ENCODE measurements at regions not wholly inside any gene's neighbourhood (a gene's known extent, or its start where the extent isn't known, plus 50 kb on each side); places are given as distances from the start of the nearest gene placed in this dataset.

DNA sequence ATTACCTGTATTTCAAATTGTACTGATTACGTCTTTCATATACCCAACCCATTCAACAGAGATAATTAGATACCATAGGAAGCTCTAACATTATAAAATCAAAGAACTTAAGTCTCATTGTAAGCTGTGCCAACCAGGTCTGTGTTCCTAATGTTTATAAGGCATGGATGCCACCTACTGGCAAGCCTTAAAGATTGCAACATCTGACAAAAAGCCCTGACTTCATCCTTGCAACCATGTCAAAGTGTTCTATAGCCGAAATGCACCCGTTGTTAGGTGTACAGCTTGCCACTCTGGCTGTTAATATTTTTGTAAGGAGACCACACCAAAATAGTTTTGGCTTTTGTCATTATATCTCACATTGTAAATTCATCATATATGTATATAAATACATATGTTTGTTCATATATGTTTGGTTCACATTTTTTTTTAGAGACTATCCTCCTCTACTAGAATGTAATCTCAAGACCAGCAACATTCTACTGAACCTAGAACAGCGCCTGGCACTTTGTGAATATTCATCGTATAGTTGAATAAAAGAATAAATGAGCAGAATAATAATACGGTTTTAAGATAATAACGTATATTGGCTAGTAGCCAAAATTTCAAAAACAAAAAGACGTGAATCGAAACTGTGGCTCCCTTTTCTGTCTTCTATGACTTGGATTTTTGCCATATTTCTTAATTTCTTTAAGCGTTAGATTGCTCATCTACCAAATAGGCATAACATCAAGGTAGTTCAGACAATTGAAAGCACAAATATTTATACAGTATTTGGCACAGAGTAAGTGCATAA is 258.1 kb downstream of the TBL1XR1 start (continued):
- TF ChIP-seq ZNF347 (CRISPR knock-in tag; IDR thresholded peaks at IDR 0.05; ENCODE audit: low read depth) (no peak), RAD21 (CRISPR knock-in tag; conservative IDR thresholded peaks at IDR 0.05 in 1 of 2, IDR thresholded peaks at IDR 0.05 in 1 of 2) (peak; percentile 78 to 89), ATF7 (IDR thresholded peaks at IDR 0.05) (peak; percentile 12; the same call in 1 of the 2 replicates), ZC3H8 (IDR thresholded peaks at IDR 0.05) (no peak), PHTF2 (CRISPR knock-in tag; IDR thresholded peaks at IDR 0.05) (no peak), ZFP1 (CRISPR knock-in tag; IDR thresholded peaks at IDR 0.05) (no peak), CEBPB (tag; IDR thresholded peaks at IDR 0.05) (peak; percentile 92), TCF7L2 (IDR thresholded peaks at IDR 0.05; ENCODE audit: low read depth, low read length) (no peak), ELF2 (CRISPR knock-in tag; IDR thresholded peaks at IDR 0.05) (no peak), HNRNPUL1 (IDR thresholded peaks at IDR 0.05; ENCODE audit: low read length) (no peak)
- TF ChIP-seq, protein P1, sequence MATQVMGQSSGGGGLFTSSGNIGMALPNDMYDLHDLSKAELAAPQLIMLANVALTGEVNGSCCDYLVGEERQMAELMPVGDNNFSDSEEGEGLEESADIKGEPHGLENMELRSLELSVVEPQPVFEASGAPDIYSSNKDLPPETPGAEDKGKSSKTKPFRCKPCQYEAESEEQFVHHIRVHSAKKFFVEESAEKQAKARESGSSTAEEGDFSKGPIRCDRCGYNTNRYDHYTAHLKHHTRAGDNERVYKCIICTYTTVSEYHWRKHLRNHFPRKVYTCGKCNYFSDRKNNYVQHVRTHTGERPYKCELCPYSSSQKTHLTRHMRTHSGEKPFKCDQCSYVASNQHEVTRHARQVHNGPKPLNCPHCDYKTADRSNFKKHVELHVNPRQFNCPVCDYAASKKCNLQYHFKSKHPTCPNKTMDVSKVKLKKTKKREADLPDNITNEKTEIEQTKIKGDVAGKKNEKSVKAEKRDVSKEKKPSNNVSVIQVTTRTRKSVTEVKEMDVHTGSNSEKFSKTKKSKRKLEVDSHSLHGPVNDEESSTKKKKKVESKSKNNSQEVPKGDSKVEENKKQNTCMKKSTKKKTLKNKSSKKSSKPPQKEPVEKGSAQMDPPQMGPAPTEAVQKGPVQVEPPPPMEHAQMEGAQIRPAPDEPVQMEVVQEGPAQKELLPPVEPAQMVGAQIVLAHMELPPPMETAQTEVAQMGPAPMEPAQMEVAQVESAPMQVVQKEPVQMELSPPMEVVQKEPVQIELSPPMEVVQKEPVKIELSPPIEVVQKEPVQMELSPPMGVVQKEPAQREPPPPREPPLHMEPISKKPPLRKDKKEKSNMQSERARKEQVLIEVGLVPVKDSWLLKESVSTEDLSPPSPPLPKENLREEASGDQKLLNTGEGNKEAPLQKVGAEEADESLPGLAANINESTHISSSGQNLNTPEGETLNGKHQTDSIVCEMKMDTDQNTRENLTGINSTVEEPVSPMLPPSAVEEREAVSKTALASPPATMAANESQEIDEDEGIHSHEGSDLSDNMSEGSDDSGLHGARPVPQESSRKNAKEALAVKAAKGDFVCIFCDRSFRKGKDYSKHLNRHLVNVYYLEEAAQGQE (IDR thresholded peaks at IDR 0.05; ENCODE audit: borderline replicate concordance) = peak; percentile 69; the same call in 1 of the 2 replicates
- TF ChIP-seq, protein P1 (CRISPR knock-in tag; IDR thresholded peaks at IDR 0.05; ENCODE audit: low read depth) = no peak
- TF ChIP-seq, protein P2, sequence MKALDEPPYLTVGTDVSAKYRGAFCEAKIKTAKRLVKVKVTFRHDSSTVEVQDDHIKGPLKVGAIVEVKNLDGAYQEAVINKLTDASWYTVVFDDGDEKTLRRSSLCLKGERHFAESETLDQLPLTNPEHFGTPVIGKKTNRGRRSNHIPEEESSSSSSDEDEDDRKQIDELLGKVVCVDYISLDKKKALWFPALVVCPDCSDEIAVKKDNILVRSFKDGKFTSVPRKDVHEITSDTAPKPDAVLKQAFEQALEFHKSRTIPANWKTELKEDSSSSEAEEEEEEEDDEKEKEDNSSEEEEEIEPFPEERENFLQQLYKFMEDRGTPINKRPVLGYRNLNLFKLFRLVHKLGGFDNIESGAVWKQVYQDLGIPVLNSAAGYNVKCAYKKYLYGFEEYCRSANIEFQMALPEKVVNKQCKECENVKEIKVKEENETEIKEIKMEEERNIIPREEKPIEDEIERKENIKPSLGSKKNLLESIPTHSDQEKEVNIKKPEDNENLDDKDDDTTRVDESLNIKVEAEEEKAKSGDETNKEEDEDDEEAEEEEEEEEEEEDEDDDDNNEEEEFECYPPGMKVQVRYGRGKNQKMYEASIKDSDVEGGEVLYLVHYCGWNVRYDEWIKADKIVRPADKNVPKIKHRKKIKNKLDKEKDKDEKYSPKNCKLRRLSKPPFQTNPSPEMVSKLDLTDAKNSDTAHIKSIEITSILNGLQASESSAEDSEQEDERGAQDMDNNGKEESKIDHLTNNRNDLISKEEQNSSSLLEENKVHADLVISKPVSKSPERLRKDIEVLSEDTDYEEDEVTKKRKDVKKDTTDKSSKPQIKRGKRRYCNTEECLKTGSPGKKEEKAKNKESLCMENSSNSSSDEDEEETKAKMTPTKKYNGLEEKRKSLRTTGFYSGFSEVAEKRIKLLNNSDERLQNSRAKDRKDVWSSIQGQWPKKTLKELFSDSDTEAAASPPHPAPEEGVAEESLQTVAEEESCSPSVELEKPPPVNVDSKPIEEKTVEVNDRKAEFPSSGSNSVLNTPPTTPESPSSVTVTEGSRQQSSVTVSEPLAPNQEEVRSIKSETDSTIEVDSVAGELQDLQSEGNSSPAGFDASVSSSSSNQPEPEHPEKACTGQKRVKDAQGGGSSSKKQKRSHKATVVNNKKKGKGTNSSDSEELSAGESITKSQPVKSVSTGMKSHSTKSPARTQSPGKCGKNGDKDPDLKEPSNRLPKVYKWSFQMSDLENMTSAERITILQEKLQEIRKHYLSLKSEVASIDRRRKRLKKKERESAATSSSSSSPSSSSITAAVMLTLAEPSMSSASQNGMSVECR (CRISPR knock-in tag; IDR thresholded peaks at IDR 0.05) = no peak
- TF ChIP-seq, protein P3, sequence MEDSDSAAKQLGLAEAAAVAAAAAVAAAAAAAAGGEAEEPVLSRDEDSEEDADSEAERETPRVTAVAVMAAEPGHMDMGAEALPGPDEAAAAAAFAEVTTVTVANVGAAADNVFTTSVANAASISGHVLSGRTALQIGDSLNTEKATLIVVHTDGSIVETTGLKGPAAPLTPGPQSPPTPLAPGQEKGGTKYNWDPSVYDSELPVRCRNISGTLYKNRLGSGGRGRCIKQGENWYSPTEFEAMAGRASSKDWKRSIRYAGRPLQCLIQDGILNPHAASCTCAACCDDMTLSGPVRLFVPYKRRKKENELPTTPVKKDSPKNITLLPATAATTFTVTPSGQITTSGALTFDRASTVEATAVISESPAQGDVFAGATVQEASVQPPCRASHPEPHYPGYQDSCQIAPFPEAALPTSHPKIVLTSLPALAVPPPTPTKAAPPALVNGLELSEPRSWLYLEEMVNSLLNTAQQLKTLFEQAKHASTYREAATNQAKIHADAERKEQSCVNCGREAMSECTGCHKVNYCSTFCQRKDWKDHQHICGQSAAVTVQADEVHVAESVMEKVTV (CRISPR knock-in tag; IDR thresholded peaks at IDR 0.05) = peak; percentile 60

Measured in K562 (cell line).